Hindlimb muscle (tissue), 1 donor: ENCODE measurements at regions not wholly inside any gene's neighbourhood (a gene's known extent, or its start where the extent isn't known, plus 50 kb on each side); places are given as distances from the start of the nearest gene placed in this dataset.

ENCODE experiments used
- DNase-seq: peaks from one replicate; pipeline ENCODE4 v3.0.0-alpha.2; 2013

GRCh38 chr14:96617635-96618034, 115.5 kb downstream of the PAPOLA start:
- no peak for DNase-seq

GRCh38 chr14:96622926-96623325, 120.7 kb downstream of the PAPOLA start:
- DNase-seq = no peak

GRCh38 chr14:96623676-96624484, 121.7 kb downstream of the PAPOLA start:
- DNase-seq = no peak

GRCh38 chr14:96624661-96625425, 122.7 kb downstream of the PAPOLA start:
- no peak for DNase-seq

- DNase-seq = no peak
These were observed 123.3 kb downstream of the PAPOLA start for GRCh38 chr14:96625426-96625985.

- DNase-seq = no peak
These were observed 124.1 kb downstream of the PAPOLA start for GRCh38 chr14:96626121-96626768.

- DNase-seq = no peak
These were observed 124.7 kb downstream of the PAPOLA start for GRCh38 chr14:96626916-96627315.

GRCh38 chr14:96627386-96627785, 125.2 kb downstream of the PAPOLA start:
- DNase-seq = no peak

- no peak for DNase-seq
These were observed 125.9 kb downstream of the PAPOLA start for GRCh38 chr14:96627811-96628775.

- DNase-seq = no peak
These were observed 126.9 kb downstream of the PAPOLA start for GRCh38 chr14:96629082-96629481.

- no peak for DNase-seq
These were observed 127.5 kb downstream of the PAPOLA start for GRCh38 chr14:96629558-96630222.

GRCh38 chr14:96630281-96630680, 128.1 kb downstream of the PAPOLA start:
- DNase-seq = no peak

- no peak for DNase-seq
These were observed 128.8 kb downstream of the PAPOLA start for GRCh38 chr14:96631030-96631429.

GRCh38 chr14:96631621-96632362, 129.6 kb downstream of the PAPOLA start:
- DNase-seq = no peak

- no peak for DNase-seq
These were observed 130.2 kb downstream of the PAPOLA start for GRCh38 chr14:96632363-96632758.

GRCh38 chr14:96633096-96633495, 130.9 kb downstream of the PAPOLA start:
- DNase-seq = no peak

GRCh38 chr14:96634481-96634880, 132.3 kb downstream of the PAPOLA start:
- DNase-seq = no peak

- no peak for DNase-seq
These were observed 132.7 kb downstream of the PAPOLA start for GRCh38 chr14:96634896-96635295.

- no peak for DNase-seq
These were observed 133.7 kb downstream of the PAPOLA start for GRCh38 chr14:96635850-96636249.

- no peak for DNase-seq
These were observed 135.3 kb downstream of the PAPOLA start for GRCh38 chr14:96637521-96637920.
